Fibroblast of lung (primary cell): ENCODE measurements at regions not wholly inside any gene's neighbourhood (a gene's known extent, or its start where the extent isn't known, plus 50 kb on each side); places are given as distances from the start of the nearest gene placed in this dataset.

Experiments
- DNase-seq, 2 donors: peaks; one replicate each; pipeline versions ENCODE4 v3.0.0 to v3.0.0-alpha.2; 2010; ENCODE audit warnings: low read depth in 2 of 2
- H2AFZ ChIP-seq: 2 replicates; pipeline ENCODE4 v1.5.1; 2012; ENCODE audit warnings: low read length, control low read depth, inconsistent platforms
- H3K27ac ChIP-seq: 2 replicates; pipeline ENCODE4 v1.5.1; 2011; ENCODE audit warnings: low read length, control low read depth; ENCODE audit not compliant: insufficient read depth
- H3K27me3 ChIP-seq: 2 replicates; pipeline ENCODE4 v1.5.1; 2011; ENCODE audit warnings: mild to moderate bottlenecking, low read length; ENCODE audit not compliant: control insufficient read depth, insufficient read depth
- H3K36me3 ChIP-seq: 2 replicates; pipeline ENCODE4 v1.5.1; 2011; ENCODE audit warnings: low read length; ENCODE audit not compliant: control insufficient read depth, insufficient read depth
- H3K4me1 ChIP-seq: 2 replicates; pipeline ENCODE4 v1.5.1; 2011; ENCODE audit warnings: low read length; ENCODE audit not compliant: control insufficient read depth, insufficient read depth; ENCODE audit errors: extremely low read depth
- H3K4me2 ChIP-seq: 2 replicates; pipeline ENCODE4 v1.5.1; 2011; ENCODE audit warnings: low read length, control low read depth; ENCODE audit not compliant: insufficient read depth; ENCODE audit errors: extremely low read depth
- H3K4me3 ChIP-seq, 4 experiments: fragments of 200-600 bp in 1 of 4; sonication (generic) in 1 of 4; replicated peaks in 1 of 4; 2 replicates each; pipeline ENCODE4 v1.5.1; 2011 to 2016; ENCODE audit warnings: low read length in 4 of 4, low read depth in 3 of 4, mild to moderate bottlenecking in 3 of 4, control low read depth in 2 of 4, inconsistent platforms in 1 of 4, mixed read lengths in 1 of 4; ENCODE audit not compliant: insufficient read depth in 1 of 4; ENCODE audit errors: control extremely low read depth in 1 of 4
- H3K79me2 ChIP-seq: 2 replicates; pipeline ENCODE4 v1.5.1; 2012; ENCODE audit warnings: mild to moderate bottlenecking, low read length, inconsistent platforms; ENCODE audit not compliant: control insufficient read depth, insufficient read depth
- H3K9ac ChIP-seq: 2 replicates; pipeline ENCODE4 v1.5.1; 2011; ENCODE audit warnings: mild to moderate bottlenecking, low read length, control low read depth; ENCODE audit not compliant: insufficient read depth
- H3K9me3 ChIP-seq: 2 replicates; pipeline ENCODE4 v1.5.1; 2012; ENCODE audit warnings: low read depth, low read length; ENCODE audit not compliant: control insufficient read depth, insufficient read depth
- H4K20me1 ChIP-seq: 2 replicates; pipeline ENCODE4 v1.5.1; 2011; ENCODE audit warnings: low read length; ENCODE audit not compliant: control insufficient read depth, insufficient read depth; ENCODE audit errors: extremely low read depth
- CTCF ChIP-seq, 2 donors: IDR thresholded peaks in 1 of 2; conservative IDR thresholded peaks in 1 of 2; 1 replicate in 1 of 2; 2 replicates in 1 of 2; pipeline ENCODE4 v1.5.1; 2011 to 2012; ENCODE audit warnings: low read length in 2 of 2, control low read depth in 1 of 2, inconsistent platforms in 1 of 2, low read depth in 1 of 2, mild to moderate bottlenecking in 1 of 2
- EZH2 ChIP-seq: IDR thresholded peaks from 2 replicates; pipeline ENCODE4 v1.5.1; 2012; ENCODE audit warnings: low read length, control low read depth, mild to moderate bottlenecking; ENCODE audit errors: missing control alignments

GRCh38 chr1:42085596-42085995 is 67.6 kb upstream of the GUCA2B start:
- H3K4me2 ChIP-seq: peak overlapping the region; percentile 26
- H3K79me2 ChIP-seq: no peaks in the 10 kb centered on the region
- peak; percentile 10 to 19 for DNase-seq
- TF ChIP-seq EZH2 (no peak), CTCF (conservative IDR thresholded peaks at IDR 0.05 in 1 of 2, IDR thresholded peaks at IDR 0.05 in 1 of 2; ENCODE audit: low read depth in 1 of 2, low read length in 2 of 2) (no peak)
- peaks cover 2% of the 10 kb centered on the region for H3K27me3 ChIP-seq
- H3K9ac ChIP-seq: no peak overlapping the region
- no peak overlapping the region for H3K27ac ChIP-seq
- no peaks in the 10 kb centered on the region for H3K36me3 ChIP-seq
- no peak overlapping the region for H2AFZ ChIP-seq
- no peaks in the 10 kb centered on the region for H3K9me3 ChIP-seq
- no peaks in the 10 kb centered on the region for H3K4me1 ChIP-seq
- no peaks in the 10 kb centered on the region for H4K20me1 ChIP-seq
- H3K4me3 ChIP-seq: no peak overlapping the region

- Histone ChIP-seq H3K4me3 (no peak overlapping the region), H3K27ac (no peak overlapping the region), H3K79me2 (no peaks in the 10 kb centered on the region), H3K9me3 (no peaks in the 10 kb centered on the region), H3K36me3 (no peaks in the 10 kb centered on the region), H3K9ac (no peak overlapping the region), H2AFZ (no peak overlapping the region), H3K4me1 (no peaks in the 10 kb centered on the region), H4K20me1 (no peaks in the 10 kb centered on the region), H3K4me2 (no peak overlapping the region), H3K27me3 (peaks cover 2% of the 10 kb centered on the region)
- DNase-seq: no peak
- TF ChIP-seq CTCF (conservative IDR thresholded peaks at IDR 0.05 in 1 of 2, IDR thresholded peaks at IDR 0.05 in 1 of 2; ENCODE audit: low read depth in 1 of 2, low read length in 2 of 2) (no peak), EZH2 (no peak)
Measured at GRCh38 chr1:42081475-42081874, 71.7 kb upstream of the GUCA2B start.

- Histone ChIP-seq H3K27me3 (no peaks in the 10 kb centered on the region), H3K79me2 (no peaks in the 10 kb centered on the region), H3K9me3 (no peaks in the 10 kb centered on the region), H3K36me3 (no peaks in the 10 kb centered on the region), H3K4me1 (no peaks in the 10 kb centered on the region), H2AFZ (no peak overlapping the region), H3K27ac (no peak overlapping the region), H3K4me3 (no peak overlapping the region), H4K20me1 (no peaks in the 10 kb centered on the region), H3K9ac (no peak overlapping the region), H3K4me2 (no peak overlapping the region)
- TF ChIP-seq EZH2 (no peak), CTCF (conservative IDR thresholded peaks at IDR 0.05 in 1 of 2, IDR thresholded peaks at IDR 0.05 in 1 of 2; ENCODE audit: low read depth in 1 of 2, low read length in 2 of 2) (no peak)
- no peak for DNase-seq
Measured at GRCh38 chr1:42075179-42075578, 78.0 kb upstream of the GUCA2B start.
